Astrocyte of the cerebellum (primary cell): ENCODE measurements at regions not wholly inside any gene's neighbourhood (a gene's known extent, or its start where the extent isn't known, plus 50 kb on each side); places are given as distances from the start of the nearest gene placed in this dataset.

Experiments
- DNase-seq: peaks from one replicate; pipeline ENCODE4 v3.0.0-alpha.2; 2011; ENCODE audit warnings: low read depth
- H3K4me3 ChIP-seq: 2 replicates; pipeline ENCODE4 v1.5.1; 2011; ENCODE audit warnings: mild to moderate bottlenecking, low read depth, low read length, moderate library complexity
- CTCF ChIP-seq: IDR thresholded peaks from 2 replicates; pipeline ENCODE4 v1.5.1; 2012; ENCODE audit warnings: low read length, low read depth, moderate library complexity, mild to moderate bottlenecking; ENCODE audit errors: missing control alignments
- in situ Hi-C: cut with HindIII; loops from 2 replicates; pipeline ENCODE4 v1.10.0; 2017; ENCODE audit warnings: low sequenced_read_pairs

GRCh38 chr17:16880843-16881230 lies 91.1 kb downstream of the TNFRSF13B start:
- TF ChIP-seq CTCF: no peak
- in situ Hi-C loops: loop anchor here (25.0 kb wide), 1 partner anchor 206 kb away; no protein-coding TSS in a partner anchor
- H3K4me3 ChIP-seq: no peak overlapping the region
- no peak for DNase-seq

DNA sequence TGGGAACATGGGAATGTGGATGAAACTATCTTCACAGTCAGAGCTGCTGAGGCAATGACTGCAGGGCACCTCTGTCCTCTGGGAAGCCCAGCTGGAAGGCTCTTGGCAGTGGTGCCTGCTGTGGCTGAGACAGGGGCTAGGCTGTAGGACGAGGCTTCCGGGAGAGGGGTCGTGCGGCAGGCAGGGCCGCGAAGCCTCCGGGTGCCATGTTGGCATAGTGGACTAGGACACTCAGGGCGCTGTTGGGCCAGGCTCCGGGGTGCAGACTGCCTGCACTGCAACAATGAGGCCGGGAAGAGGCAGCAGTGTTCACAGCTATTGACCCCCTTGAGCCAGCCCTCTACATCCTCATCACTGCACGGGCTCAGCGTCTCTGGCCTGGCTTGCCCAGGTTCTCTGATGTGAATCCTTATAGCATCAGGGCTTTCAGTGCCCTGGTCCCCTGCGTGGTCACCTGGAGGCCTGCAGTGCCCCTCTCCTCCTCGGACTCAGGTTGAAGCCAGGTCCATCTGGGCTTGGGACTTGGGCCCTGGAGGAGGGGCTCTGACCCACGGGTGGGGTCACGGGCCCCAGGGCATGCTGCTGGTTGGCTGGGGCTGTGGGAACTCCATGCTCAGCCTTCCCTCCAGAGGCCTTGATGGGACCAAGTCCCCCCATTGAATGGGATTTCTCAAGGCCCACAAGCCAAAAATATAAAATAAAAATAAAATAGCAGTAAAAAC lies 91.6 kb downstream of the TNFRSF13B start:
- in situ Hi-C loops: loop anchor here (25.0 kb wide), 1 partner anchor 207 kb away; no protein-coding TSS in a partner anchor

DNA sequence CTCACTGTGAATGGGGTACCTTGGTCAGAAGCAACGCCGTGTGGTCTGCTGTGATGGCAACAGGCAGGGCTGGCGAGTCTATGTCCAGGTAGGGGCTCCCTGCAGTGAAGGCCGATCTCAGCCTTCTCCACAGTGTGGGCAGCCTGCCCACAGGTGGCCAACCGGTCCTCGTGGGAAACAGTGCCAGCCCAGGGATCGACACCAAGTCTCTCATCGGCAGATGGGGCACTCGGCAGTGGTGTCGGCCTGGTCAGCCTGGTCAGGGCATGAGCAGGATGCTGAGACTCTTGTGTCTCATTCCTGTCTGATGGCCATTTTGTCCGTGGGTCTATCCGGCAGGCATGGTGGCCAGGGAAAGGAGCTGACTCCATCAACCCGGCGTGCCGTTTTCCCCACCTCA lies 92.2 kb downstream of the TNFRSF13B start:
- H3K4me3 ChIP-seq: no peak overlapping the region
- in situ Hi-C loops: loop anchor here (25.0 kb wide), 1 partner anchor 208 kb away; no protein-coding TSS in a partner anchor
- no peak for TF ChIP-seq CTCF
- DNase-seq: no peak

More for the DNA sequence above, 91.6 kb downstream of the TNFRSF13B start:
- no peak overlapping the region for H3K4me3 ChIP-seq
- no peak for TF ChIP-seq CTCF
- DNase-seq: no peak

GRCh38 chr17:16878606-16879005 lies 93.3 kb downstream of the TNFRSF13B start:
- no peak for DNase-seq
- H3K4me3 ChIP-seq: no peak overlapping the region
- in situ Hi-C loops: loop anchor here (25.0 kb wide), 1 partner anchor 209 kb away; no protein-coding TSS in a partner anchor
- no peak for TF ChIP-seq CTCF

DNA sequence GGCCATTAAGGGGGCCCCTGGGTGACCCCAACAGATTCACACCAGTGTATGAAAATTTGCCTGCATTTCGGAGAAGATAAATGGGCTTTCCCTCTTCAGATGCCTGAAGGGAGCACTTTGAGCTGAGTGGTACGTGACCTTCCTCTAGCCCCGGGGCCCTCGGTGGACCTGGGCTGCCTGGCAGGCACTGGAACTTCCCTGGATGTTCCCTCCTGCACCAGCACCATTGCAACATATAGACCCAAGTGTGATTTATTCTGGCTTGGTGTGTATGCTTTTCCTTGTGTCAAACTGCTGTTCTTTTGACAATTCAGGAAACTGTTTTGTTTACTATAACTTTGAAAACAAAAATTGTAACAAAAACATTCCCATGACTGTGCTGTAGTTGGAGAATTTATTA lies 93.8 kb downstream of the TNFRSF13B start:
- H3K4me3 ChIP-seq: no peak overlapping the region
- DNase-seq: no peak
- TF ChIP-seq CTCF: no peak
- in situ Hi-C loops: loop anchor here (25.0 kb wide), 1 partner anchor 209 kb away; no protein-coding TSS in a partner anchor

GRCh38 chr17:16877099-16877498 lies 94.8 kb downstream of the TNFRSF13B start:
- no peak overlapping the region for H3K4me3 ChIP-seq
- TF ChIP-seq CTCF: no peak
- in situ Hi-C loops: loop anchor here (25.0 kb wide), 1 partner anchor 210 kb away; no protein-coding TSS in a partner anchor
- no peak for DNase-seq
